ENCODE measurements at regions not wholly inside any gene's neighbourhood (a gene's known extent, or its start where the extent isn't known, plus 50 kb on each side); places are given as distances from the start of the nearest gene placed in this dataset.
"Not testable (repeated sequence)": the region's sequence is repeated elsewhere in the genome, so short reads cannot be mapped to it uniquely, and the experiment has no call there.

DNA sequence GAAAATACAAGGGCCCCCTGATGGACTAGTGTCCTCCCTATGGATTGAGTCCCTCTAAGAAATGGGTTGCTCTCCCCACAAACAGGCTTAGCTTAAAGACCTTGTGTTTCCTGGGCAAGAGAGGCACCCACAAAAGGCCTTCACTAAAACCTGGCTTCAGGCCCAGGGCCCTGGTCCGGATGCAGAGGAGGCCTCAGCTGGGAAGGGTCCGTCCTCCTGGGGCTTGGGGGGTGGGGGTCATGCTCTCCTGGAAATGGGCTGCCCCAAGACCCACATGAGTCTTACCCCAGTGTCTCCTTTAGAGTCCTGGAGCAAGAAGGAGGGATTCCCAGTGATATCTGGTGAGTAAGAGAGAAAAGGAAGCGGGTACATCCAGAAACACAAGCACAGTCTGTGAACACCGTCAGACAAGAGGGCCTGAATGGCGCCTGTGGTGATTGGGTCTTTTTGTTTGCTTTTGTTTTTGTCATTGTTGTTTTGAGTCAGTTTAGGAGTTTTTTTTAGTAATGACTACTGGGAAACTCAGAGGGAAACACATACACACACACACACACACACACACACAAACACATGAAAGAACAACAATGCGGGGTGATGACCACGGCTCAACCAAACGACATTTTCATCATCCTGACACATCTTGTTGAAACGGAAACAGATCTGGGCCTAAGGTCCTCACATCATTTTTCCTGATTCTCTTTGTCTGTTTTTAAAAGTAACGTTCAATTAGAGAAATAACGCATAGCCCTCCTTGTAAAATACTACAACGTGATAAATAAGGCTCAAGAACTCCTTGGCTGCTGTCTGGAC, 292.3 kb downstream of the BCL2L11 start:
- H4K5ac ChIP-seq (ENCODE audit: insufficient read length, low read depth, low read length); H3K4me3 ChIP-seq (ENCODE audit: extremely low read depth in 1 of 4, insufficient read depth in 2 of 4, low read depth in 3 of 4, low read length in 4 of 4); H3K36me3 ChIP-seq (ENCODE audit: control insufficient read depth in 2 of 4, insufficient read depth in 4 of 4, low read length in 3 of 4); H3K9ac ChIP-seq (replicated peaks in 1 of 4; ENCODE audit: extremely low read depth in 1 of 4, low read depth in 3 of 4, low read length in 3 of 4); H3K14ac ChIP-seq (ENCODE audit: insufficient read length); H3K9me3 ChIP-seq (ENCODE audit: insufficient read depth in 2 of 2, low read depth in 1 of 2, low read length in 1 of 2); H3K4ac ChIP-seq (replicated peaks; ENCODE audit: insufficient read length, low read depth, low read length); H3K27me3 ChIP-seq (replicated peaks in 1 of 4; ENCODE audit: control insufficient read depth in 3 of 4, extremely low read depth in 1 of 4, insufficient read depth in 3 of 4, low read length in 3 of 4); POLR2A ChIA-PET (ENCODE audit: partially characterized antibody); H3K18ac ChIP-seq (ENCODE audit: extremely low read depth, low read length); H4K8ac ChIP-seq (ENCODE audit: extremely low read depth, insufficient read depth, low read length); H2BK5ac ChIP-seq (ENCODE audit: low read depth, low read length); H2BK12ac ChIP-seq (ENCODE audit: low read depth, low read length); H3K4me1 ChIP-seq (replicated peaks in 1 of 4; ENCODE audit: control insufficient read depth in 3 of 4, insufficient read depth in 4 of 4, low read length in 3 of 4); H3K4me2 ChIP-seq (ENCODE audit: insufficient read depth in 1 of 2, low read depth in 2 of 2, low read length in 2 of 2); H3K56ac ChIP-seq (replicated peaks; ENCODE audit: insufficient read length, low read depth, low read length); H4K20me1 ChIP-seq (replicated peaks in 1 of 2; ENCODE audit: control insufficient read depth in 1 of 2, insufficient read depth in 2 of 2, low read length in 2 of 2); H3K23me2 ChIP-seq (ENCODE audit: low read depth, low read length); H2AFZ ChIP-seq (ENCODE audit: low read length); H3K23ac ChIP-seq (ENCODE audit: insufficient read length); H3K79me1 ChIP-seq (ENCODE audit: low read depth, low read length); H3K27ac ChIP-seq (ENCODE audit: low read depth, low read length); H2BK20ac ChIP-seq (ENCODE audit: low read length); H2BK15ac ChIP-seq (ENCODE audit: low read length); H4K91ac ChIP-seq (replicated peaks; ENCODE audit: insufficient read length, low read length); H2AK5ac ChIP-seq (ENCODE audit: low read depth, low read length); DNase-seq (ENCODE audit: low read depth in 1 of 2, low spot score in 2 of 2); H2BK120ac ChIP-seq (replicated peaks; ENCODE audit: low read depth, low read length); CTCF ChIA-PET (ENCODE audit: partially characterized antibody); FAIRE-seq; H3K79me2 ChIP-seq (ENCODE audit: control insufficient read depth in 1 of 2, insufficient read depth in 2 of 2, low read length in 2 of 2): not testable (repeated sequence)
- 92% methylated on average over 12 of the region's 12 CpGs; no CpG with 5 or more reads in 1 of the 2 experiments for WGBS, 2 experiments (ENCODE audit: extremely low coverage in 1 of 2, insufficient coverage in 1 of 2, insufficient read length in 1 of 2, insufficient replicate concordance in 2 of 2, low coverage in 1 of 2, low lambda C conversion rate in 2 of 2, missing lambda C conversion rate in 1 of 2)

DNA sequence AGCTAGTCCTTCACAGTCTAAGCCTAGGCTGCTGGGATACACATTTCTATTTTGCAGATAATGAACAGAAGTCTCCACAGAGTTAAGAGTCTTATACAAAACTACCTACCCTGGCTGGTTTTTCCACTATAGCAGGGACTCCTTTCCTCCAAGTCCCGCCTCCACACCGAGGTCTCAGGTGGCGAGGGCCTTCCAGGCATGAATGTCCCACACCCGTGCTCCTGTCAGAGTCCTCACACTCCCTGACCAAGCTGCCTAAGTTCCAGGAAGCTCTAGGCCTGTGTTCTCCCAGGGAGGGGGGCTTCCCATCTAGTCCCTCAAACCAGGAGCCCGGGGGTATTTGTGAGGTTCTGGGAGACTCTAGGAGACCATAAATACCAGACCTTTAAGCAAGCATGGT, 293.2 kb downstream of the BCL2L11 start:
- H2BK12ac ChIP-seq (ENCODE audit: low read depth, low read length); H4K5ac ChIP-seq (ENCODE audit: insufficient read length, low read depth, low read length); H2BK5ac ChIP-seq (ENCODE audit: low read depth, low read length); H2AK5ac ChIP-seq (ENCODE audit: low read depth, low read length); H3K4ac ChIP-seq (replicated peaks; ENCODE audit: insufficient read length, low read depth, low read length); H3K56ac ChIP-seq (replicated peaks; ENCODE audit: insufficient read length, low read depth, low read length); FAIRE-seq; H3K79me2 ChIP-seq (ENCODE audit: control insufficient read depth in 1 of 2, insufficient read depth in 2 of 2, low read length in 2 of 2); H2BK120ac ChIP-seq (replicated peaks; ENCODE audit: low read depth, low read length); H4K8ac ChIP-seq (ENCODE audit: extremely low read depth, insufficient read depth, low read length); H3K79me1 ChIP-seq (ENCODE audit: low read depth, low read length); H3K23me2 ChIP-seq (ENCODE audit: low read depth, low read length); H3K4me3 ChIP-seq (ENCODE audit: extremely low read depth in 1 of 4, insufficient read depth in 2 of 4, low read depth in 3 of 4, low read length in 4 of 4); H3K36me3 ChIP-seq (ENCODE audit: control insufficient read depth in 2 of 4, insufficient read depth in 4 of 4, low read length in 3 of 4); POLR2A ChIA-PET (ENCODE audit: partially characterized antibody); H4K20me1 ChIP-seq (replicated peaks in 1 of 2; ENCODE audit: control insufficient read depth in 1 of 2, insufficient read depth in 2 of 2, low read length in 2 of 2); CTCF ChIA-PET (ENCODE audit: partially characterized antibody); H3K4me2 ChIP-seq (ENCODE audit: insufficient read depth in 1 of 2, low read depth in 2 of 2, low read length in 2 of 2); H2AFZ ChIP-seq (ENCODE audit: low read length); H3K9ac ChIP-seq (replicated peaks in 1 of 4; ENCODE audit: extremely low read depth in 1 of 4, low read depth in 3 of 4, low read length in 3 of 4); H2BK20ac ChIP-seq (ENCODE audit: low read length); H3K4me1 ChIP-seq (replicated peaks in 1 of 4; ENCODE audit: control insufficient read depth in 3 of 4, insufficient read depth in 4 of 4, low read length in 3 of 4); H3K27me3 ChIP-seq (replicated peaks in 1 of 4; ENCODE audit: control insufficient read depth in 3 of 4, extremely low read depth in 1 of 4, insufficient read depth in 3 of 4, low read length in 3 of 4); H3K23ac ChIP-seq (ENCODE audit: insufficient read length); DNase-seq (ENCODE audit: low read depth in 1 of 2, low spot score in 2 of 2); H3K27ac ChIP-seq (ENCODE audit: low read depth, low read length); H3K14ac ChIP-seq (ENCODE audit: insufficient read length); H3K18ac ChIP-seq (ENCODE audit: extremely low read depth, low read length); H2BK15ac ChIP-seq (ENCODE audit: low read length); H3K9me3 ChIP-seq (ENCODE audit: insufficient read depth in 2 of 2, low read depth in 1 of 2, low read length in 1 of 2); H4K91ac ChIP-seq (replicated peaks; ENCODE audit: insufficient read length, low read length): not testable (repeated sequence)
- 89% methylated on average over 5 of the region's 5 CpGs; no CpG with 5 or more reads in 1 of the 2 experiments for whole genome bisulfite sequencing, 2 experiments (ENCODE audit: extremely low coverage in 1 of 2, insufficient coverage in 1 of 2, insufficient read length in 1 of 2, insufficient replicate concordance in 2 of 2, low coverage in 1 of 2, low lambda C conversion rate in 2 of 2, missing lambda C conversion rate in 1 of 2)

Data from H1 (cell line).